ENCODE measurements at regions not wholly inside any gene's neighbourhood (a gene's known extent, or its start where the extent isn't known, plus 50 kb on each side); places are given as distances from the start of the nearest gene placed in this dataset.

DNA sequence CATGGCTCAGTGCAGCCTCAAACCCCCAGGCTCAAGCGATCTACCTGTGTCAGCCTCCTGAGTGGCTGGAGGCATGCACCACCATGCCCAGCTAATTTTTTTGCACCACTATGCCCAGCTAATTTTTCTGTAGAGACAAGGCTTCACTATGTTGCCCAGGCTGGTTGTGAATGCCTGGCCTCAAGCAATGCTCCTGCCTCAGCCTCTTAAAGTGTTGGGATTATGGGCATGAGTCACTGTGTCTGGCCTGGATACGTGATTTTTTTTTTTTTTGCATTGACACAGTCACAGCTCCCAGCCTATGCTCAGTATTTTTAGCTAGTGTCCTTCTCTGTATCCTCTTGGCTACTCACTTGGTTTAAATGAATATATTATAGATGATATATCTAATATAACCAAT, 377.0 kb upstream of the TNRC6C start:
- Histone ChIP-seq H3K4me3 (no peak overlapping the region), H3K27ac (no peak overlapping the region), H3F3A (ENCODE audit: insufficient read depth, low read depth) (no peaks in the 10 kb centered on the region), H3K27me3 (ENCODE audit: insufficient read depth, low read depth) (peaks cover 47% of the 10 kb centered on the region), H3K4me1 (replicated peaks; ENCODE audit: insufficient read depth) (no peaks in the 10 kb centered on the region), H3K4me2 (no peak overlapping the region), H3K9me2 (ENCODE audit: insufficient read depth) (no peaks in the 10 kb centered on the region), H3K36me3 (ENCODE audit: low read depth) (no peaks in the 10 kb centered on the region), H3K79me2 (ENCODE audit: low read depth) (no peaks in the 10 kb centered on the region), H3K9me3 (ENCODE audit: insufficient read depth, low read depth) (no peaks in the 10 kb centered on the region; the same call in 1 of the 2 replicates), H4K20me1 (ENCODE audit: insufficient read depth) (no peaks in the 10 kb centered on the region), H2AFZ (no peak overlapping the region)
- intact Hi-C loops (cut with micrococcal nuclease; ENCODE audit: unreplicated experiment): no loop called here
- DNase-seq: no peak
- no peak for TF ChIP-seq EZH2 (IDR thresholded peaks at IDR 0.05; ENCODE audit: low read depth)
- TF ChIP-seq, protein P1, sequence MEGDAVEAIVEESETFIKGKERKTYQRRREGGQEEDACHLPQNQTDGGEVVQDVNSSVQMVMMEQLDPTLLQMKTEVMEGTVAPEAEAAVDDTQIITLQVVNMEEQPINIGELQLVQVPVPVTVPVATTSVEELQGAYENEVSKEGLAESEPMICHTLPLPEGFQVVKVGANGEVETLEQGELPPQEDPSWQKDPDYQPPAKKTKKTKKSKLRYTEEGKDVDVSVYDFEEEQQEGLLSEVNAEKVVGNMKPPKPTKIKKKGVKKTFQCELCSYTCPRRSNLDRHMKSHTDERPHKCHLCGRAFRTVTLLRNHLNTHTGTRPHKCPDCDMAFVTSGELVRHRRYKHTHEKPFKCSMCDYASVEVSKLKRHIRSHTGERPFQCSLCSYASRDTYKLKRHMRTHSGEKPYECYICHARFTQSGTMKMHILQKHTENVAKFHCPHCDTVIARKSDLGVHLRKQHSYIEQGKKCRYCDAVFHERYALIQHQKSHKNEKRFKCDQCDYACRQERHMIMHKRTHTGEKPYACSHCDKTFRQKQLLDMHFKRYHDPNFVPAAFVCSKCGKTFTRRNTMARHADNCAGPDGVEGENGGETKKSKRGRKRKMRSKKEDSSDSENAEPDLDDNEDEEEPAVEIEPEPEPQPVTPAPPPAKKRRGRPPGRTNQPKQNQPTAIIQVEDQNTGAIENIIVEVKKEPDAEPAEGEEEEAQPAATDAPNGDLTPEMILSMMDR (conservative IDR thresholded peaks at IDR 0.05): no peak
- ChIA-PET POLR2A (ENCODE audit: unreplicated experiment) (no interaction called here), CTCF (no interaction called here)
- no TSS peak for BruUV-seq (replicated peaks)

DNA sequence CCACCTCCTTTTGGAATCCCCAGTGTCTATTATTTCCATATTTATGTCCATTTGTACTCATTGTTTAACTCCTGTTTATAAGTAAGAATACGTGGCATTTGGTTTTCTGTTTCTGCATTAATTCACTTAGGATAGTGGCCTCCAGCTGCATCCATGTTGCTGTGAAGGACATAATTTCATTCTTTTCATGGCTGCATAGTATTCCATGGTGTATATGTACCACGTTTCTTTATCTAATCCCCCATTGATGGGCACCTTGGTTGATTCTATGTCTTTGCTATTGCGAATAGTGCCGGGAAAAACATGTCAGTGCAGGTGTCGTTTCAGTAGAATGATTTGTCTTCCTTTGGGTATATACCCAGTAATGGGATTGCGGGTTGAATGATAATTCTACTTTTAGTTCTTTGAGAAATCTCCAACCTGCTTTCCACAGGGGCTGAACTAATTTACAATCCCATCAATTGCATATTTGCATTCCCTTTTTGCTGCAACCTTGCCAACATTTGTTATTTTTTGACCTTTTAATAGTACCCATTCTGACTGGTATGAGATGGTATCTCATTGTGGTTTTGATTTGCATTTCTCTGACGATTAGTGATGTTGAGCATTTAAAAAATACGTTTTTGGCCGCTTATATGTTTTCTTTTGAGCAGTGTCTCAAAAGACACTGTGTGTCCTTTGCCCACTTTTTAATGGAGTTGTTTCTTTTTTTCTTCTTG, 373.2 kb upstream of the TNRC6C start:
- TF ChIP-seq, protein P1 (conservative IDR thresholded peaks at IDR 0.05): no peak
- no peak for TF ChIP-seq EZH2 (IDR thresholded peaks at IDR 0.05; ENCODE audit: low read depth)
- BruUV-seq (replicated peaks): no TSS peak
- no peaks in the 10 kb centered on the region for H3K36me3 ChIP-seq (ENCODE audit: low read depth)

DNA sequence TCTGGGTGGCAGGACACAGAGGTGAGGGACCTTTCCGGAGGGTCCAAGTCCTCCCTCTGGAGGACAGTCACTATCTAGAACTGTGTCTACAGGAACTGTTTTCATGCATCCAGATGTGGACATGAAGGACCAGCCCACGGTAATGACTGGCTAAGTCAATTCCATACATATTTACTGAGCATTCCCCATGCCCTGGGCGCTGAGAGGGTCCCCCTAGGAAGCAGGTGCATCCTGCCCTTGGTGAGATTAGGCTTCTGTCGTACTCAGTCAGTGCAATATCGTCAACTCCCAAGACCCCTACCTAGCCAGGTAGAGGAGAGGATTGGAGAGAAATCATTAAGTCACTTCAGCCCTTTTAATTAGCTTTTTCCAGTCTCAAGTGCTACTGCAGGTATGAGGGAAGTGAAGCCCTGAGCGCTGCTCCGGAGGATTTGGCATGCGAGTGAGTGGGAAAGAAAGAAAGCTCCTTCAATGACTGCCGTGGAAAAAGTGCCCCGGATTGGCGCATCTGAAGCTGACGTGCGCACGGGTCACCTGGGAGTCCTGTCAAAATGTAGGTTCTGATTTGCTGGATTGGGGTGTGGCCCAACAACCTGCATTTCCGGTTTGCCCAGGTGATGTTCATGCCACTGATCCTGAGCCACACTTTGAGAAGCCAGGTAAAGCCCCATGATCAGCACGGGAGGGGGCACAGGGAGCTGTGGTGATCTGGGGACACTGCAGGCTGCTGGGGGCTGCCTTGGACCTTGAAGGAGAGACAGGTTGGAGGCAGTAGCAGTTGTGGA, 367.4 kb upstream of the TNRC6C start:
- Histone ChIP-seq H3K4me2 (no peak overlapping the region), H3K79me2 (ENCODE audit: low read depth) (no peaks in the 10 kb centered on the region), H3K4me1 (replicated peaks; ENCODE audit: insufficient read depth) (no peaks in the 10 kb centered on the region), H3K36me3 (ENCODE audit: low read depth) (no peaks in the 10 kb centered on the region), H4K20me1 (ENCODE audit: insufficient read depth) (no peaks in the 10 kb centered on the region), H2AFZ (no peak overlapping the region), H3K4me3 (no peak overlapping the region), H3F3A (ENCODE audit: insufficient read depth, low read depth) (no peaks in the 10 kb centered on the region), H3K9me3 (ENCODE audit: insufficient read depth, low read depth) (no peaks in the 10 kb centered on the region), H3K9me2 (ENCODE audit: insufficient read depth) (no peaks in the 10 kb centered on the region), H3K27ac (no peak overlapping the region), H3K27me3 (ENCODE audit: insufficient read depth, low read depth) (peaks cover 69% of the 10 kb centered on the region)
- TF ChIP-seq EZH2 (IDR thresholded peaks at IDR 0.05; ENCODE audit: low read depth): no peak
- TF ChIP-seq, protein P1 (conservative IDR thresholded peaks at IDR 0.05): no peak
- POLR2A ChIA-PET (ENCODE audit: unreplicated experiment): no interaction called here
- intact Hi-C loops (cut with micrococcal nuclease; ENCODE audit: unreplicated experiment): no loop called here
- CTCF ChIA-PET: no interaction called here
- BruUV-seq (replicated peaks): no TSS peak
- DNase-seq: no peak

More for the DNA sequence above, 373.2 kb upstream of the TNRC6C start:
- intact Hi-C loops (cut with micrococcal nuclease; ENCODE audit: unreplicated experiment): no loop called here
- H3K79me2 ChIP-seq (ENCODE audit: low read depth): no peaks in the 10 kb centered on the region
- H2AFZ ChIP-seq: no peak overlapping the region
- H3K9me2 ChIP-seq (ENCODE audit: insufficient read depth): no peaks in the 10 kb centered on the region
- H4K20me1 ChIP-seq (ENCODE audit: insufficient read depth): no peaks in the 10 kb centered on the region
- no peaks in the 10 kb centered on the region for H3F3A ChIP-seq (ENCODE audit: insufficient read depth, low read depth)
- no peaks in the 10 kb centered on the region for H3K4me1 ChIP-seq (replicated peaks; ENCODE audit: insufficient read depth)
- H3K9me3 ChIP-seq (ENCODE audit: insufficient read depth, low read depth): no peaks in the 10 kb centered on the region; the same call in 1 of the 2 replicates
- CTCF ChIA-PET: interaction anchor here (0.6 kb wide), 1 partner anchor 11 kb away, joined by 3 read pairs; no protein-coding TSS in a partner anchor
- POLR2A ChIA-PET (ENCODE audit: unreplicated experiment): no interaction called here
- peaks cover 38% of the 10 kb centered on the region for H3K27me3 ChIP-seq (ENCODE audit: insufficient read depth, low read depth)
- H3K27ac ChIP-seq: no peak overlapping the region
- no peak for DNase-seq
- no peak overlapping the region for H3K4me3 ChIP-seq
- no peak overlapping the region for H3K4me2 ChIP-seq
